ENCODE measurements at regions not wholly inside any gene's neighbourhood (a gene's known extent, or its start where the extent isn't known, plus 50 kb on each side); places are given as distances from the start of the nearest gene placed in this dataset.

- CTCF ChIA-PET = no interaction called here
- Mint-ChIP-seq H3K9me3 (peaks cover 0 to 9% (median 0%) of the 10 kb centered on the region in 11 donors), H3K27ac (no peak overlapping the region)
Measured at GRCh38 chr4:41399231-41399630, 138.7 kb upstream of the LIMCH1 start.

GRCh38 chr4:41400296-41400695 lies 137.7 kb upstream of the LIMCH1 start:
- CTCF ChIA-PET = no interaction called here
- no peak for ATAC-seq
- intact Hi-C loops (cut with micrococcal nuclease) = no loop called here

More at GRCh38 chr4:41399231-41399630, 138.7 kb upstream of the LIMCH1 start:
- Mint-ChIP-seq H3K27me3 (peaks cover 0 to 4% (median 0%) of the 10 kb centered on the region in 5 donors), H3K4me1 (no peaks in the 10 kb centered on the region), H3K36me3 (no peaks in the 10 kb centered on the region), H3K4me3 (no peak overlapping the region)
- Histone ChIP-seq H3K9me3 (ENCODE audit: control insufficient read depth in 2 of 3, low read length in 3 of 3) (no peaks in the 10 kb centered on the region), H3K27me3 (ENCODE audit: control insufficient read depth in 2 of 2, insufficient read depth in 2 of 2, low read length in 2 of 2) (no peaks in the 10 kb centered on the region), H3K27ac (ENCODE audit: low read depth, low read length) (no peak overlapping the region), H3K4me3 (ENCODE audit: low read length) (no peak overlapping the region), H3K4me1 (ENCODE audit: control insufficient read depth in 2 of 2, insufficient read depth in 2 of 2, low read length in 2 of 2) (no peaks in the 10 kb centered on the region), H3K36me3 (ENCODE audit: control insufficient read depth in 2 of 3, insufficient read depth in 3 of 3, low read length in 3 of 3) (no peaks in the 10 kb centered on the region)
- DNase-seq = no peak
- intact Hi-C loops (cut with micrococcal nuclease) = no loop called here
- POLR2A ChIA-PET = no interaction called here
- no peak for ATAC-seq

DNA sequence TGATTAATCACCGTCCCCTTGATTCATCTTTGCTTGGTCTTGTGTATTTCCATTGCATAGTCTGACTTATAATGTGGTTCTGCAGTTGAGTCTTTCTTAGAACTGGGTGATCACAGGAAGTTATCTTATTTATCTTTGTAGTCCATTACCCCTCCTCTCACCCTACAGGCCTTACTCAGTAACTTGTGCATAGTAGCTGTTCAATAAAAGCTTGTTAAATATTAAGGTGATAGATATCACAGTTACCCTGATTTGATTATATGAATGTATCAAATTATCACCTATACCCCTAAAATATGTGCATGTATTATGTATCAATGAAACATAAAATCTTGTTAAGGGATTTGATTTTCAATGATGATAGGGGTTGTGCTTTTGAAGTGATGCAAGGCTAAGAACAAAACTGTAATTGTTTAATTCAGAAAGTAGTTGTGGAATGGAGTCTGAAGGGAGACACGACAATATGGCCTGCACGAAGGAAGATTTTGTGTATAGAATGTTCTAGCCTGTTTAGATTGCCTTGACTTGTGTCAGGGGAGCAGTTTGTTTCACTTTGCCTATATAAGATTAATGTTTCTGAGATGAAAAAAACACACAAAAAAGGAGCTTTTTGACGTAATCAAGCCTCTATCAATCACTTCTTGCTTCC lies 132.4 kb upstream of the LIMCH1 start:
- intact Hi-C loops (cut with micrococcal nuclease) = no loop called here
- Histone ChIP-seq H3K4me1 (ENCODE audit: control insufficient read depth in 2 of 2, insufficient read depth in 2 of 2, low read length in 2 of 2) (no peaks in the 10 kb centered on the region), H3K4me3 (ENCODE audit: low read length) (no peak overlapping the region), H3K27me3 (ENCODE audit: control insufficient read depth in 2 of 2, insufficient read depth in 2 of 2, low read length in 2 of 2) (no peaks in the 10 kb centered on the region), H3K27ac (ENCODE audit: low read depth, low read length) (no peak overlapping the region), H3K36me3 (ENCODE audit: control insufficient read depth in 2 of 3, insufficient read depth in 3 of 3, low read length in 3 of 3) (no peaks in the 10 kb centered on the region), H3K9me3 (ENCODE audit: control insufficient read depth in 2 of 3, low read length in 3 of 3) (no peaks in the 10 kb centered on the region)
- DNase-seq (no peak), ATAC-seq (no peak)
- POLR2A ChIA-PET = no interaction called here
- CTCF ChIA-PET = no interaction called here
- no peak overlapping the region for H3K27ac Mint-ChIP-seq
- H3K4me3 Mint-ChIP-seq = no peak overlapping the region
- no peaks in the 10 kb centered on the region for H3K36me3 Mint-ChIP-seq
- H3K9me3 Mint-ChIP-seq = peaks cover 0 to 3% (median under 1%) of the 10 kb centered on the region in 11 donors
- H3K4me1 Mint-ChIP-seq = no peaks in the 10 kb centered on the region
- peaks cover 0 to 8% (median 3%) of the 10 kb centered on the region in 5 donors for H3K27me3 Mint-ChIP-seq

More at GRCh38 chr4:41400296-41400695, 137.7 kb upstream of the LIMCH1 start:
- Histone ChIP-seq H3K9me3 (ENCODE audit: control insufficient read depth in 2 of 3, low read length in 3 of 3) (no peaks in the 10 kb centered on the region), H3K27me3 (ENCODE audit: control insufficient read depth in 2 of 2, insufficient read depth in 2 of 2, low read length in 2 of 2) (no peaks in the 10 kb centered on the region), H3K4me1 (ENCODE audit: control insufficient read depth in 2 of 2, insufficient read depth in 2 of 2, low read length in 2 of 2) (no peaks in the 10 kb centered on the region), H3K27ac (ENCODE audit: low read depth, low read length) (no peak overlapping the region), H3K4me3 (ENCODE audit: low read length) (no peak overlapping the region), H3K36me3 (ENCODE audit: control insufficient read depth in 2 of 3, insufficient read depth in 3 of 3, low read length in 3 of 3) (no peaks in the 10 kb centered on the region)
- Mint-ChIP-seq H3K9me3 (peaks cover 0 to 9% (median 0%) of the 10 kb centered on the region in 11 donors), H3K27ac (no peak overlapping the region), H3K4me1 (no peaks in the 10 kb centered on the region), H3K36me3 (no peaks in the 10 kb centered on the region), H3K4me3 (no peak overlapping the region), H3K27me3 (peaks cover 0 to 4% (median 0%) of the 10 kb centered on the region in 5 donors)
- POLR2A ChIA-PET = no interaction called here
- DNase-seq = no peak

DNA sequence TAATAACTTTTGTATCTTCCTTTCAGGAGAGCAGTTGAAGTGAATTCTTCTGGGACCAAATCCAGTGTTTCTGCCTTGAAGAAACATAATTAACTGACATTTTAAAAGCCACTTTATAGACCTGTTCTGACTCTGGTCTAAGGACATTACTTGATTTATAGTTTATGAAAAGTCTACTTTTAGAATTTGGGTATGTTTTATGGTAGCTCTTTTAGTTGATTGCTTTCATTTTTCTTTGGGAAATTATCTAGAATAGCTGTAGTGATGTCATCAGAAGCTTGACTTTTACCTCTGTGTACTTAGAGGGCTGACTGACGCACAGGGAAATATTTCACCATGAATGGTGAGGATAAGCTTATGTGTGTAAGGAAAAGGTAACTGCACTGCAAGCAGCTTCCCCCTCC lies 131.8 kb upstream of the LIMCH1 start:
- intact Hi-C loops (cut with micrococcal nuclease) = no loop called here
- ChIA-PET POLR2A (no interaction called here), CTCF (no interaction called here)
- Mint-ChIP-seq H3K4me3 (no peak overlapping the region), H3K9me3 (peaks cover 0 to 6% (median 0%) of the 10 kb centered on the region in 11 donors), H3K36me3 (no peaks in the 10 kb centered on the region), H3K4me1 (peaks cover 0 to 2% (median 0%) of the 10 kb centered on the region in 7 donors), H3K27ac (no peak overlapping the region), H3K27me3 (peaks cover 0 to 13% (median 7%) of the 10 kb centered on the region in 5 donors)
- H3K27me3 ChIP-seq (ENCODE audit: control insufficient read depth in 2 of 2, insufficient read depth in 2 of 2, low read length in 2 of 2) = no peaks in the 10 kb centered on the region
- no peaks in the 10 kb centered on the region for H3K36me3 ChIP-seq (ENCODE audit: control insufficient read depth in 2 of 3, insufficient read depth in 3 of 3, low read length in 3 of 3)
- H3K27ac ChIP-seq (ENCODE audit: low read depth, low read length) = no peak overlapping the region
- no peaks in the 10 kb centered on the region for H3K4me1 ChIP-seq (ENCODE audit: control insufficient read depth in 2 of 2, insufficient read depth in 2 of 2, low read length in 2 of 2)
- H3K4me3 ChIP-seq (ENCODE audit: low read length) = no peak overlapping the region
- ATAC-seq (no peak), DNase-seq (no peak)
- H3K9me3 ChIP-seq (ENCODE audit: control insufficient read depth in 2 of 3, low read length in 3 of 3) = no peaks in the 10 kb centered on the region

DNA sequence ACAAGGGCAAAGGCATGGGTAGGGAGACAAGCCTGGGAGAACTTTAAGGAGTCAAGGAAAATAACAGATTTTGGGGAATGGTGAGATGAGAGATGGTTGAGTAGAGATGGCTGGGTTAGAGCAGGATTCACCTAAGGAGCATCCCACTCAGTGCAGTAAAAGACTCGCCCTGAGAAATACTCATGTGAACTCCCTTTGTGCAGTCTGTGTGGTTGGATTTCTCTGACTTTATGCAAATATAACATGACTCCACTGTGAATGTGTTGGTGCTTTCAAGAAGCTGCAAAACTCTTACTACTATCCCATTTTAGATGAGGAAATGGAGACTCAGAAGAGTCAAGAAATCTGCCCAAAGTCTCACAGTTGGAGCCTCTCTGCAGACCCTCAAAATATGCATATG lies 129.8 kb upstream of the LIMCH1 start:
- intact Hi-C loops (cut with micrococcal nuclease) = no loop called here
- Histone ChIP-seq H3K9me3 (ENCODE audit: control insufficient read depth in 2 of 3, low read length in 3 of 3) (no peaks in the 10 kb centered on the region), H3K4me1 (ENCODE audit: control insufficient read depth in 2 of 2, insufficient read depth in 2 of 2, low read length in 2 of 2) (no peaks in the 10 kb centered on the region), H3K36me3 (ENCODE audit: control insufficient read depth in 2 of 3, insufficient read depth in 3 of 3, low read length in 3 of 3) (no peaks in the 10 kb centered on the region), H3K4me3 (ENCODE audit: low read length) (no peak overlapping the region), H3K27me3 (ENCODE audit: control insufficient read depth in 2 of 2, insufficient read depth in 2 of 2, low read length in 2 of 2) (no peaks in the 10 kb centered on the region), H3K27ac (ENCODE audit: low read depth, low read length) (no peak overlapping the region)
- peaks cover 0 to 2% (median 0%) of the 10 kb centered on the region in 7 donors for H3K4me1 Mint-ChIP-seq
- H3K36me3 Mint-ChIP-seq = no peaks in the 10 kb centered on the region
- CTCF ChIA-PET = no interaction called here
- peaks cover 3 to 20% (median 9%) of the 10 kb centered on the region in 5 donors for H3K27me3 Mint-ChIP-seq
- DNase-seq (no peak), ATAC-seq (no peak)
- no peak overlapping the region for H3K27ac Mint-ChIP-seq
- H3K4me3 Mint-ChIP-seq = no peak overlapping the region
- POLR2A ChIA-PET = no interaction called here
- H3K9me3 Mint-ChIP-seq = peaks cover 0 to 6% (median 0%) of the 10 kb centered on the region in 11 donors

- ChIA-PET CTCF (interaction anchor here (0.7 kb wide), 1 partner anchor 11 kb away, joined by 3 read pairs; no protein-coding TSS in a partner anchor), POLR2A (no interaction called here)
- Mint-ChIP-seq H3K4me3 (no peak overlapping the region), H3K27me3 (peaks cover 6 to 26% (median 16%) of the 10 kb centered on the region in 5 donors), H3K27ac (no peak overlapping the region), H3K9me3 (peaks cover 0 to 6% (median 1%) of the 10 kb centered on the region in 11 donors), H3K36me3 (no peaks in the 10 kb centered on the region), H3K4me1 (peaks cover 0 to 2% (median 0%) of the 10 kb centered on the region in 7 donors)
- H3K9me3 ChIP-seq (ENCODE audit: control insufficient read depth in 2 of 3, low read length in 3 of 3) = no peaks in the 10 kb centered on the region
- no peak for ATAC-seq
- intact Hi-C loops (cut with micrococcal nuclease) = no loop called here
- no peak for DNase-seq
- H3K27me3 ChIP-seq (ENCODE audit: control insufficient read depth in 2 of 2, insufficient read depth in 2 of 2, low read length in 2 of 2) = no peaks in the 10 kb centered on the region
- no peak overlapping the region for H3K27ac ChIP-seq (ENCODE audit: low read depth, low read length)
- no peaks in the 10 kb centered on the region for H3K4me1 ChIP-seq (ENCODE audit: control insufficient read depth in 2 of 2, insufficient read depth in 2 of 2, low read length in 2 of 2)
- H3K36me3 ChIP-seq (ENCODE audit: control insufficient read depth in 2 of 3, insufficient read depth in 3 of 3, low read length in 3 of 3) = no peaks in the 10 kb centered on the region
- no peak overlapping the region for H3K4me3 ChIP-seq (ENCODE audit: low read length)
Measured at GRCh38 chr4:41408859-41409593, 128.9 kb upstream of the LIMCH1 start.

- peaks cover 0 to 2% (median 0%) of the 10 kb centered on the region in 7 donors for H3K4me1 Mint-ChIP-seq
- DNase-seq (no peak), ATAC-seq (no peak)
- H3K36me3 ChIP-seq (ENCODE audit: control insufficient read depth in 2 of 3, insufficient read depth in 3 of 3, low read length in 3 of 3) = no peaks in the 10 kb centered on the region
- no peak overlapping the region for H3K27ac ChIP-seq (ENCODE audit: low read depth, low read length)
- ChIA-PET POLR2A (no interaction called here), CTCF (interaction anchor here (0.7 kb wide), 1 partner anchor 12 kb away, joined by 3 read pairs; no protein-coding TSS in a partner anchor)
- no peak overlapping the region for H3K4me3 Mint-ChIP-seq
- H3K9me3 ChIP-seq (ENCODE audit: control insufficient read depth in 2 of 3, low read length in 3 of 3) = no peaks in the 10 kb centered on the region
- H3K36me3 Mint-ChIP-seq = no peaks in the 10 kb centered on the region
- H3K27me3 Mint-ChIP-seq = peaks cover 9 to 26% (median 20%) of the 10 kb centered on the region in 5 donors
- H3K4me1 ChIP-seq (ENCODE audit: control insufficient read depth in 2 of 2, insufficient read depth in 2 of 2, low read length in 2 of 2) = no peaks in the 10 kb centered on the region
- H3K27me3 ChIP-seq (ENCODE audit: control insufficient read depth in 2 of 2, insufficient read depth in 2 of 2, low read length in 2 of 2) = no peaks in the 10 kb centered on the region
- intact Hi-C loops (cut with micrococcal nuclease) = no loop called here
- no peak overlapping the region for H3K27ac Mint-ChIP-seq
- peaks cover 0 to 6% (median 1%) of the 10 kb centered on the region in 11 donors for H3K9me3 Mint-ChIP-seq
- H3K4me3 ChIP-seq (ENCODE audit: low read length) = no peak overlapping the region
Measured at GRCh38 chr4:41409594-41409895, 128.4 kb upstream of the LIMCH1 start.

All from naive thymus-derived CD4-positive, alpha-beta T cell (primary cell).